H1 (cell line): ENCODE measurements at regions not wholly inside any gene's neighbourhood (a gene's known extent, or its start where the extent isn't known, plus 50 kb on each side); places are given as distances from the start of the nearest gene placed in this dataset.

Experiments used
- CEBPB ChIP-seq: IDR thresholded peaks from 2 replicates; pipeline ENCODE4 v1.6.1; 2012; ENCODE audit warnings: low read depth, low read length
- SIX5 ChIP-seq: IDR thresholded peaks from 2 replicates; pipeline ENCODE4 v1.6.1; 2011; ENCODE audit warnings: mild to moderate bottlenecking, low read depth, low read length
- YY1 ChIP-seq: IDR thresholded peaks from 2 replicates; pipeline ENCODE4 v1.6.1; 2011; ENCODE audit warnings: low read depth, mild to moderate bottlenecking, low read length
- TF ChIP-seq, protein P1 (sequence below): fragments of 300-600 bp; sonication (generic); IDR thresholded peaks from 2 replicates; pipeline ENCODE4 v1.7.1; 2012; ENCODE audit warnings: low read length, moderate library complexity, mild to moderate bottlenecking, inconsistent platforms; ENCODE audit not compliant: insufficient replicate concordance

DNA sequence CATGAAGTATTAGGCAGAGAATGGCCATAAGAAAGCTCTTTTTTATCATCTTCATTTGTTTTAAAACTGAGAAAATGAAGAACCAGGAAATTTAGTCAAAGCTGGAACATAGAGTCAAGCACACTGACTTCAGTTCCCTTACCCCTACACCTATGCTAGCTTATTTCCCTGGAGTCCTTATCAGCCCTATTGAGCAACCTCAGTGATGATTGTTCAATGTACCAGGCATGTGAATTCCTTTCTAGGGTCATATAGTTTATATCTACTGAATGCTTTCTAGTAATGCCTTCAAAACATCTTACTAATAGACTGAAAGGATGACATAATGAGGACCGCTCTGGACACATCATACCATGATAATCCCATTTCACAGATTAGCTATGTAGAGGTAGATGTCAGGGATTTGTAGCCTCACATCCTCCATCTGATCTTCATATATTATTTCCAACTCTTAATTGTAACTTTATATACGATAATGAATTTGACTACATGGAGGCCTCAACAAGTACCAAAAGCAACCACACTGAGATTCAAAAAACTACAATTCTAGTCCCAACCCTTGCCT is 460.4 kb upstream of the DYNLRB2 start (continued):
- TF ChIP-seq, protein P1, sequence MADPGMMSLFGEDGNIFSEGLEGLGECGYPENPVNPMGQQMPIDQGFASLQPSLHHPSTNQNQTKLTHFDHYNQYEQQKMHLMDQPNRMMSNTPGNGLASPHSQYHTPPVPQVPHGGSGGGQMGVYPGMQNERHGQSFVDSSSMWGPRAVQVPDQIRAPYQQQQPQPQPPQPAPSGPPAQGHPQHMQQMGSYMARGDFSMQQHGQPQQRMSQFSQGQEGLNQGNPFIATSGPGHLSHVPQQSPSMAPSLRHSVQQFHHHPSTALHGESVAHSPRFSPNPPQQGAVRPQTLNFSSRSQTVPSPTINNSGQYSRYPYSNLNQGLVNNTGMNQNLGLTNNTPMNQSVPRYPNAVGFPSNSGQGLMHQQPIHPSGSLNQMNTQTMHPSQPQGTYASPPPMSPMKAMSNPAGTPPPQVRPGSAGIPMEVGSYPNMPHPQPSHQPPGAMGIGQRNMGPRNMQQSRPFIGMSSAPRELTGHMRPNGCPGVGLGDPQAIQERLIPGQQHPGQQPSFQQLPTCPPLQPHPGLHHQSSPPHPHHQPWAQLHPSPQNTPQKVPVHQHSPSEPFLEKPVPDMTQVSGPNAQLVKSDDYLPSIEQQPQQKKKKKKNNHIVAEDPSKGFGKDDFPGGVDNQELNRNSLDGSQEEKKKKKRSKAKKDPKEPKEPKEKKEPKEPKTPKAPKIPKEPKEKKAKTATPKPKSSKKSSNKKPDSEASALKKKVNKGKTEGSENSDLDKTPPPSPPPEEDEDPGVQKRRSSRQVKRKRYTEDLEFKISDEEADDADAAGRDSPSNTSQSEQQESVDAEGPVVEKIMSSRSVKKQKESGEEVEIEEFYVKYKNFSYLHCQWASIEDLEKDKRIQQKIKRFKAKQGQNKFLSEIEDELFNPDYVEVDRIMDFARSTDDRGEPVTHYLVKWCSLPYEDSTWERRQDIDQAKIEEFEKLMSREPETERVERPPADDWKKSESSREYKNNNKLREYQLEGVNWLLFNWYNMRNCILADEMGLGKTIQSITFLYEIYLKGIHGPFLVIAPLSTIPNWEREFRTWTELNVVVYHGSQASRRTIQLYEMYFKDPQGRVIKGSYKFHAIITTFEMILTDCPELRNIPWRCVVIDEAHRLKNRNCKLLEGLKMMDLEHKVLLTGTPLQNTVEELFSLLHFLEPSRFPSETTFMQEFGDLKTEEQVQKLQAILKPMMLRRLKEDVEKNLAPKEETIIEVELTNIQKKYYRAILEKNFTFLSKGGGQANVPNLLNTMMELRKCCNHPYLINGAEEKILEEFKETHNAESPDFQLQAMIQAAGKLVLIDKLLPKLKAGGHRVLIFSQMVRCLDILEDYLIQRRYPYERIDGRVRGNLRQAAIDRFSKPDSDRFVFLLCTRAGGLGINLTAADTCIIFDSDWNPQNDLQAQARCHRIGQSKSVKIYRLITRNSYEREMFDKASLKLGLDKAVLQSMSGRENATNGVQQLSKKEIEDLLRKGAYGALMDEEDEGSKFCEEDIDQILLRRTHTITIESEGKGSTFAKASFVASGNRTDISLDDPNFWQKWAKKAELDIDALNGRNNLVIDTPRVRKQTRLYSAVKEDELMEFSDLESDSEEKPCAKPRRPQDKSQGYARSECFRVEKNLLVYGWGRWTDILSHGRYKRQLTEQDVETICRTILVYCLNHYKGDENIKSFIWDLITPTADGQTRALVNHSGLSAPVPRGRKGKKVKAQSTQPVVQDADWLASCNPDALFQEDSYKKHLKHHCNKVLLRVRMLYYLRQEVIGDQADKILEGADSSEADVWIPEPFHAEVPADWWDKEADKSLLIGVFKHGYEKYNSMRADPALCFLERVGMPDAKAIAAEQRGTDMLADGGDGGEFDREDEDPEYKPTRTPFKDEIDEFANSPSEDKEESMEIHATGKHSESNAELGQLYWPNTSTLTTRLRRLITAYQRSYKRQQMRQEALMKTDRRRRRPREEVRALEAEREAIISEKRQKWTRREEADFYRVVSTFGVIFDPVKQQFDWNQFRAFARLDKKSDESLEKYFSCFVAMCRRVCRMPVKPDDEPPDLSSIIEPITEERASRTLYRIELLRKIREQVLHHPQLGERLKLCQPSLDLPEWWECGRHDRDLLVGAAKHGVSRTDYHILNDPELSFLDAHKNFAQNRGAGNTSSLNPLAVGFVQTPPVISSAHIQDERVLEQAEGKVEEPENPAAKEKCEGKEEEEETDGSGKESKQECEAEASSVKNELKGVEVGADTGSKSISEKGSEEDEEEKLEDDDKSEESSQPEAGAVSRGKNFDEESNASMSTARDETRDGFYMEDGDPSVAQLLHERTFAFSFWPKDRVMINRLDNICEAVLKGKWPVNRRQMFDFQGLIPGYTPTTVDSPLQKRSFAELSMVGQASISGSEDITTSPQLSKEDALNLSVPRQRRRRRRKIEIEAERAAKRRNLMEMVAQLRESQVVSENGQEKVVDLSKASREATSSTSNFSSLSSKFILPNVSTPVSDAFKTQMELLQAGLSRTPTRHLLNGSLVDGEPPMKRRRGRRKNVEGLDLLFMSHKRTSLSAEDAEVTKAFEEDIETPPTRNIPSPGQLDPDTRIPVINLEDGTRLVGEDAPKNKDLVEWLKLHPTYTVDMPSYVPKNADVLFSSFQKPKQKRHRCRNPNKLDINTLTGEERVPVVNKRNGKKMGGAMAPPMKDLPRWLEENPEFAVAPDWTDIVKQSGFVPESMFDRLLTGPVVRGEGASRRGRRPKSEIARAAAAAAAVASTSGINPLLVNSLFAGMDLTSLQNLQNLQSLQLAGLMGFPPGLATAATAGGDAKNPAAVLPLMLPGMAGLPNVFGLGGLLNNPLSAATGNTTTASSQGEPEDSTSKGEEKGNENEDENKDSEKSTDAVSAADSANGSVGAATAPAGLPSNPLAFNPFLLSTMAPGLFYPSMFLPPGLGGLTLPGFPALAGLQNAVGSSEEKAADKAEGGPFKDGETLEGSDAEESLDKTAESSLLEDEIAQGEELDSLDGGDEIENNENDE = no peak
- TF ChIP-seq YY1 (no peak), SIX5 (no peak), CEBPB (no peak)
